Testis (tissue), 2 donors: ENCODE measurements at regions not wholly inside any gene's neighbourhood (a gene's known extent, or its start where the extent isn't known, plus 50 kb on each side); places are given as distances from the start of the nearest gene placed in this dataset.

Experiments
- CTCF ChIP-seq, 3 experiments: fragments of 450-650 bp in 2 of 3; fragments of 200-600 bp in 1 of 3; sonication (generic) in 1 of 3; IDR thresholded peaks; one replicate each; pipeline ENCODE4 v1.5.1; 2016 to 2019; ENCODE audit warnings: antibody characterized with exemption in 3 of 3, mild to moderate bottlenecking in 2 of 3, moderate library complexity in 1 of 3
- POLR2A ChIP-seq: fragments of 450-650 bp; IDR thresholded peaks from one replicate; pipeline ENCODE4 v1.6.1; 2017; ENCODE audit warnings: antibody characterized with exemption, mild to moderate bottlenecking, moderate library complexity

GRCh38 chr13:65026505-65026904 is 2203.6 kb downstream of the PCDH9 start:
- TF ChIP-seq POLR2A, result no peak
- no peak for TF ChIP-seq CTCF (IDR thresholded peaks at IDR 0.05)
